SK-N-SH (cell line): ENCODE measurements at regions not wholly inside any gene's neighbourhood (a gene's known extent, or its start where the extent isn't known, plus 50 kb on each side); places are given as distances from the start of the nearest gene placed in this dataset.

ENCODE experiments used
- CTCF ChIA-PET: fragments of 300-600, 350-600 bp; formaldehyde crosslinking; extraction: SDS; loops from one replicate; lab custom pipeline; 2021; lab: Yijun Ruan, JAX
- POLR2A ChIA-PET: fragments of 350-600 bp; sonication (Branson Sonifier 250); formaldehyde crosslinking; extraction: SDS; loops from one replicate; lab custom pipeline; 2020; ENCODE audit warnings: antibody characterized with exemption, inconsistent platforms; lab: Yijun Ruan, JAX
- DNase-seq: peaks from one replicate; pipeline ENCODE4 v3.0.0; 2012
- H2AFZ ChIP-seq: fragments of 200-600 bp; sonication (generic); 2 replicates; pipeline ENCODE4 v1.8.1; 2016; ENCODE audit warnings: antibody characterized with exemption, mild to moderate bottlenecking, low read depth
- H3F3A ChIP-seq: fragments of 200-600 bp; sonication (generic); replicated peaks from 2 replicates; pipeline ENCODE3; 2016; ENCODE audit warnings: antibody characterized with exemption, mild to moderate bottlenecking; ENCODE audit not compliant: insufficient read depth
- H3K27ac ChIP-seq, 2 experiments: fragments of 200-500 bp in 1 of 2; fragments of 200-600 bp in 1 of 2; sonication (Bioruptor generic) in 1 of 2; sonication (generic), shearing (Covaris generic) in 1 of 2; 2 replicates each; pipeline versions ENCODE4 v1.5.1 to v1.6.1; 2014 to 2016; ENCODE audit warnings: low read depth in 2 of 2, inconsistent platforms in 1 of 2, low read length in 1 of 2, mild to moderate bottlenecking in 1 of 2, mixed read lengths in 1 of 2
- H3K27me3 ChIP-seq: fragments of 200-600 bp; sonication (generic), shearing (Covaris generic); 2 replicates; pipeline ENCODE4 v1.6.1; 2016; ENCODE audit warnings: mixed run types; ENCODE audit not compliant: insufficient read depth
- H3K36me3 ChIP-seq, 2 experiments: fragments of 200-500 bp in 1 of 2; fragments of 200-600 bp in 1 of 2; sonication (Bioruptor generic) in 1 of 2; sonication (generic) in 1 of 2; replicated peaks in 1 of 2; 2 replicates each; pipeline versions ENCODE3 to v1.5.1; 2014 to 2016; ENCODE audit warnings: low read length in 1 of 2, mild to moderate bottlenecking in 1 of 2; ENCODE audit not compliant: insufficient read depth in 2 of 2, control insufficient read depth in 1 of 2
- H3K4me1 ChIP-seq, 2 experiments: fragments of 200-500 bp in 1 of 2; fragments of 200-600 bp in 1 of 2; sonication (Bioruptor generic) in 1 of 2; sonication (generic), shearing (Covaris generic) in 1 of 2; 2 replicates each; pipeline versions ENCODE4 v1.5.1 to v1.6.1; 2014 to 2016; ENCODE audit warnings: low read depth in 1 of 2, low read length in 1 of 2, mixed run types in 1 of 2; ENCODE audit not compliant: insufficient read depth in 2 of 2, control insufficient read depth in 1 of 2
- H3K4me2 ChIP-seq: fragments of 200-600 bp; sonication (generic), shearing (Covaris generic); 2 replicates; pipeline ENCODE4 v1.6.1; 2017; ENCODE audit warnings: mixed run types
- H3K4me3 ChIP-seq, 2 experiments: fragments of 200-500 bp in 1 of 2; fragments of 200-600 bp in 1 of 2; sonication (Bioruptor generic) in 1 of 2; sonication (generic), shearing (Covaris generic) in 1 of 2; 2 replicates each; pipeline versions ENCODE4 v1.5.1 to v1.8.1; 2014 to 2016; ENCODE audit warnings: low read depth in 2 of 2, inconsistent platforms in 1 of 2, low read length in 1 of 2, mild to moderate bottlenecking in 1 of 2, mixed read lengths in 1 of 2, moderate library complexity in 1 of 2
- H3K79me2 ChIP-seq: fragments of 200-600 bp; sonication (generic); 2 replicates; pipeline ENCODE4 v1.8.1; 2017; ENCODE audit warnings: mild to moderate bottlenecking; ENCODE audit not compliant: insufficient read depth
- H3K9ac ChIP-seq: fragments of 200-600 bp; sonication (generic); 2 replicates; pipeline ENCODE4 v1.6.1; 2017; ENCODE audit warnings: mixed run types
- H3K9me2 ChIP-seq: fragments of 200-600 bp; sonication (generic); 2 replicates; pipeline ENCODE4 v1.6.1; 2017; ENCODE audit warnings: mixed run types
- H3K9me3 ChIP-seq: fragments of 200-600 bp; sonication (generic); 2 replicates; pipeline ENCODE4 v1.6.1; 2017; ENCODE audit warnings: mixed run types, mild to moderate bottlenecking, moderate library complexity
- H4K20me1 ChIP-seq: fragments of 200-600 bp; sonication (generic); 2 replicates; pipeline ENCODE4 v1.6.1; 2017; ENCODE audit warnings: mild to moderate bottlenecking, mixed run types; ENCODE audit not compliant: insufficient read depth
- CTCF ChIP-seq: fragments of 200-600 bp; sonication (generic); IDR thresholded peaks from 2 replicates; pipeline ENCODE4 v1.6.1; 2017; ENCODE audit warnings: antibody characterized with exemption, mild to moderate bottlenecking, moderate library complexity
- ELF1 ChIP-seq: IDR thresholded peaks from 2 replicates; pipeline ENCODE4 v1.4.0; 2012
- FOSL2 ChIP-seq: IDR thresholded peaks from 2 replicates; pipeline ENCODE4 v1.4.0; 2012; ENCODE audit warnings: low read depth, mild to moderate bottlenecking, moderate library complexity, borderline replicate concordance
- FOXJ3 ChIP-seq: sonication (generic); formaldehyde crosslinking; IDR thresholded peaks from 2 replicates; pipeline ENCODE4 v1.5.1; 2020; ENCODE audit warnings: mild to moderate bottlenecking, missing genetic modification reagents
- GABPA ChIP-seq: IDR thresholded peaks from 2 replicates; pipeline ENCODE4 v1.4.0; 2012; ENCODE audit warnings: low read depth, mild to moderate bottlenecking
- GATA2 ChIP-seq: sonication (generic); formaldehyde crosslinking; IDR thresholded peaks from 2 replicates; pipeline ENCODE4 v1.5.0; 2020; ENCODE audit warnings: mild to moderate bottlenecking, missing genetic modification reagents
- IRF3 ChIP-seq: fragments of 150-350 bp; IDR thresholded peaks from 2 replicates; pipeline ENCODE4 v1.6.1; 2016; ENCODE audit warnings: mild to moderate bottlenecking, low read depth, low read length
- POLR2AphosphoS5 ChIP-seq: IDR thresholded peaks from 2 replicates; pipeline ENCODE4 v1.6.1; 2012; ENCODE audit warnings: low read depth, low read length
- RAD21 ChIP-seq: IDR thresholded peaks from 2 replicates; pipeline ENCODE4 v1.6.1; 2012; ENCODE audit warnings: mild to moderate bottlenecking, low read length
- RCOR1 ChIP-seq: fragments of 150-350 bp; IDR thresholded peaks from 2 replicates; pipeline ENCODE4 v1.6.1; 2017; ENCODE audit warnings: antibody characterized with exemption, low read length
- REST ChIP-seq: IDR thresholded peaks from 2 replicates; pipeline ENCODE4 v1.6.1; 2012; ENCODE audit warnings: mild to moderate bottlenecking, low read depth, low read length, moderate library complexity
- RFX5 ChIP-seq: IDR thresholded peaks from 2 replicates; pipeline ENCODE4 v1.6.1; 2012; ENCODE audit warnings: mild to moderate bottlenecking, improper control_type of control experiment, low read length
- SIN3A ChIP-seq: IDR thresholded peaks from 2 replicates; pipeline ENCODE4 v1.6.1; 2012; ENCODE audit warnings: low read depth, mild to moderate bottlenecking, low read length, moderate library complexity, borderline replicate concordance
- TAF1 ChIP-seq: IDR thresholded peaks from 2 replicates; pipeline ENCODE4 v1.6.1; 2012; ENCODE audit warnings: low read depth, mild to moderate bottlenecking, low read length, moderate library complexity, borderline replicate concordance
- USF2 ChIP-seq: fragments of 150-350 bp; IDR thresholded peaks from 2 replicates; pipeline ENCODE4 v1.6.1; 2017; ENCODE audit warnings: antibody characterized with exemption, low read length, low read depth, borderline replicate concordance
- YY1 ChIP-seq: IDR thresholded peaks from 2 replicates; pipeline ENCODE4 v1.4.0; 2012; ENCODE audit warnings: low read depth, mild to moderate bottlenecking
- ZBTB33 ChIP-seq: IDR thresholded peaks from 2 replicates; pipeline ENCODE4 v1.4.0; 2012; ENCODE audit warnings: low read depth, borderline replicate concordance
- WGBS: methylation state at CpG from one replicate; pipeline ENCODE4 v1.1.6; 2017; ENCODE audit warnings: low lambda C conversion rate; 5-methylcytosine and 5-hydroxymethylcytosine counted together

- no peaks in the 10 kb centered on the region for H3K79me2 ChIP-seq
- DNase-seq, result no peak
- TF ChIP-seq RCOR1 (no peak), YY1 (no peak), GATA2 (CRISPR knock-in tag) (no peak), SIN3A (no peak), ELF1 (no peak), RAD21 (no peak), ZBTB33 (no peak), IRF3 (no peak), FOSL2 (no peak), CTCF (no peak)
- ChIA-PET POLR2A (no interaction called here), CTCF (interaction anchor here (0.5 kb wide), 1 partner anchor 82 kb away, joined by 4 read pairs; no protein-coding TSS in a partner anchor)
- H3K4me2 ChIP-seq, result no peak overlapping the region
- no peaks in the 10 kb centered on the region for H4K20me1 ChIP-seq
- H3F3A ChIP-seq, result no peaks in the 10 kb centered on the region
- H3K9me3 ChIP-seq, result no peaks in the 10 kb centered on the region
- no peaks in the 10 kb centered on the region for H3K36me3 ChIP-seq
- 25% methylated on average over 1 of the region's 1 CpG for WGBS
- H3K9ac ChIP-seq, result no peak overlapping the region
- H3K4me1 ChIP-seq, result peaks cover 0 to 18% of the 10 kb centered on the region in 2 experiments; a peak in 1 of 4 replicates
- no peak overlapping the region for H3K4me3 ChIP-seq
- H3K9me2 ChIP-seq, result no peaks in the 10 kb centered on the region
- H3K27me3 ChIP-seq, result no peaks in the 10 kb centered on the region
- no peak overlapping the region for H3K27ac ChIP-seq
- H2AFZ ChIP-seq, result no peak overlapping the region
Observed at GRCh38 chr1:82223091-82223490, 422.4 kb downstream of the ADGRL2 start.

GRCh38 chr1:82221721-82222120 lies 421.0 kb downstream of the ADGRL2 start:
- no peak for TF ChIP-seq POLR2AphosphoS5
- TF ChIP-seq FOXJ3 (CRISPR knock-in tag), result no peak
- TF ChIP-seq GABPA, result no peak
- no peak for TF ChIP-seq REST
- TF ChIP-seq USF2, result no peak
- TF ChIP-seq RFX5, result no peak
- no peak for TF ChIP-seq TAF1
- H3K27ac ChIP-seq, result no peak overlapping the region

More at GRCh38 chr1:82221721-82222120, 421.0 kb downstream of the ADGRL2 start:
- Histone ChIP-seq H3K27me3 (no peaks in the 10 kb centered on the region), H3F3A (no peaks in the 10 kb centered on the region), H3K9ac (no peak overlapping the region), H3K9me2 (no peaks in the 10 kb centered on the region), H3K4me3 (no peak overlapping the region), H3K4me2 (no peak overlapping the region), H4K20me1 (no peaks in the 10 kb centered on the region), H3K9me3 (no peaks in the 10 kb centered on the region), H3K79me2 (no peaks in the 10 kb centered on the region), H3K36me3 (no peaks in the 10 kb centered on the region), H2AFZ (no peak overlapping the region), H3K4me1 (peaks cover 0 to 11% of the 10 kb centered on the region in 2 experiments; a peak in 1 of 4 replicates)
- CTCF ChIA-PET, result no interaction called here
- 52% methylated on average over 5 of the region's 5 CpGs for WGBS
- POLR2A ChIA-PET, result no interaction called here
- no peak for DNase-seq
